NOMO-1 treated with dmso at 0.1 percent for 144 hours (cell line): ENCODE measurements at regions not wholly inside any gene's neighbourhood (a gene's known extent, or its start where the extent isn't known, plus 50 kb on each side); places are given as distances from the start of the nearest gene placed in this dataset.
"Not testable (repeated sequence)": the region's sequence is repeated elsewhere in the genome, so short reads cannot be mapped to it uniquely, and the experiment has no call there.

Experiments used
- DNase-seq: peaks from one replicate; lab custom pipeline; 2025; ENCODE audit not compliant: unreplicated experiment; lab: John Stamatoyannopoulos, UW

DNA sequence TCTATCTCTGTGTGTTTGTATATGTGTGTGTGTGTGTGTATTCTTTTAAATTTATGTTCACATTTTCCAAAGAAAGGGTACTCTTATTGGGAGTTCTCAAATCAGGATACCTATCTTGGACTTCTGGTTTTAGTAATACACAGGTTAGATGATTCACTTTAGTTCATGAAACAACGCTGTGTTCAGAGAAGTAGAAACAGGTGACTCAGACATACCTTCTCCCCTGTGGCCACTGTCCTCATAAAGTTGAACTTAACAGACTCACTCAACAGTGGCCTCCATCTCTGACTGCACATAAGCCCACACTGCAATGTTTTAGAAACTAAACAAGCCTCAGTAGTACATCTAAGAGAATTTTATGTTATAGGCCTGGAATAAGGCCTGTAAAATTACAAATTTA, 566.6 kb upstream of the VRK2 start:
- DNase-seq = no peak

GRCh38 chr2:57488061-57488460, 558.5 kb upstream of the VRK2 start:
- DNase-seq = no peak

- DNase-seq = no peak
These were observed 555.9 kb upstream of the VRK2 start for GRCh38 chr2:57490741-57491140.

DNA sequence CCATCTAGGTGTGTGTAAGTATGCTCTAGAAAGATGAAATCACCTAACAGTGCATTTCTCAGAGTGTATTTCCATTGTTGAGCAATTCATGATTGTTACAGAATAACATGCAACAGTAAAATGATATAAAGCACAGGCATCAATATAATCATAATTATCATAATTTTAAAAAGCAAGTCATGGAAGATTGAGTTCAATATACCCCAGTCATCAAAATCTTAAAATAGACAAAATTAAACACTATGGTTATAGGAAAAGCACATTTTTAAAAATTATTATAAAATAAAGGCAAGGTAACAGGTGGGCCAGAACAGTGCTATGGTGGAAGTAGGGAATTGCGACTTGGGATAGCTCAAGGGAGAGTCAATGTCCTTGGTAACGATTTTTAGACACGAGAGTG, 555.4 kb upstream of the VRK2 start:
- DNase-seq = no peak

- DNase-seq = not testable (repeated sequence)
These were observed 552.6 kb upstream of the VRK2 start for GRCh38 chr2:57493966-57494365.

GRCh38 chr2:57497489-57498096, 549.0 kb upstream of the VRK2 start:
- DNase-seq = peak; percentile 24

DNA sequence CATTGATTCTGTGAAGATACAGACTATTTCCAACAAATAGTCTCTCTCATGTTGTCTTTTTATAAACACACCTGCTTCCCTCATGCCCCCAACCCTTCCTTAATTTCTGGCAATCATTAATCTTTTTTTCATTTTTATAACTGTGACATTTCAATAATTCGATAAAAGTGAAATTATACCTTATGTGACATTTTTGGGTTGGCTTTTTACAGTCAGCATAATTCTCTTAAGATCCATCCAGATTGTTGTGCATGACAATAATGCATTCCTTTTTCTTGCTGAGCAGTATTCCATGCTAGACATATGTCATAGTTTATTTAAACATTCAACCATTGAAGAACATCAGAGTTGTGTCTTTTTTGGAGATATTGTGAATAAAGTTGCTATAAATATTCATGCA, 541.8 kb upstream of the VRK2 start:
- no peak for DNase-seq

DNA sequence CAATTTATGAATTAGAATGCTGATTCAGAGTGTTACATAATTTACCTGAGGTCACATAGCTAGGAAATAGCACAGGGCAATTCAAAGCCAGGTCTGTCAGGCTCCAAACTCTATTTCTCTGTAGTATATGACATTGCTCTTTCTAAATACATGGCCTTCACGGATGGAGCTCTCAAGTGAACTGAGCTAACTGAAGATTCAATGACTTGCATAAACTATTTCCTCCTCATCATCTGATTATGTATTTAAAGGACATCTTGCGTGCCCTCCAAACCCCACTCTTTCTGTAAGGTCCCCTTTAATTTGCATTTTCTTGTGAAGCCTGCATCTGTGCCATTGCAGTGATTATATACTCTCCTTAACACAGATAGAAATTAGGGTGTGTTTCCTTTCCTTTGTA, 537.4 kb upstream of the VRK2 start:
- no peak for DNase-seq

DNA sequence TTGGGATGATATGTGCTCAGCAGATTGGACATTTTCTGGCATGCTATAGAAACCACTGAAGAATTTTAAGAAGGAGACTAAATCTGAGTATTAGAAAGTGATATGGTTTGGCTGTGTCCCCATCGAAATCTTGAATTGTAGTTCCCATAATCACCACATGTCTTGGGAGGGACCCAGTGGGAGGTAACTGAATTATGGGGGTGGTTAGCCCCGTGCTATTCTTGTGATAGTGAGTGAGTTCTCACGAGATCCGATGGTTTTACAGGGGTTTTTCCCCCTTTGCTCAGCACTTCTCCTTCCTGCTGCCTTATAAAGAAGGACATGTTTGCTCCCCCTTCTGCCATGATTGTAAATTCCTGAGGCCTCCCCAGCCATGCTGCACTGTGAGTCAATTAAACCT, 535.9 kb upstream of the VRK2 start:
- DNase-seq = no peak

DNA sequence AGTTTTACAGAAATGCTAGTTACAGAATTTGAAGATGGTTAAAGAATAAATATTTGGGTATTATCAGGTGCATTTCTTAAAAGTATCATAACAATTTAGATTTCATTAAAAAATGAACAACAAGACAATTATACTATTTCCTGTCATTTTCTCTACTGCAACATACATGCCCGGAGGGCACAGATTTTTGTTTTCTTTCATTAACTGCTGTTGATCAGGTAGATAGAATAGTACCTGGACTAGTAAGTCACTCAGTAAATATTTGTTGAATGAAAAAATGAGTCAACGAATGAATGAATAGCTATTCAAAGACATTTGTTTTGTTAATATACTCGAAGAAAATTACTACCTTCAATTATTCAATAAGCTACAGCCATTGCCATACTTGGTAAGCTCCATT, 531.2 kb upstream of the VRK2 start:
- no peak for DNase-seq

- peak; percentile 1 for DNase-seq
These were observed 529.8 kb upstream of the VRK2 start for GRCh38 chr2:57516698-57517340.

DNA sequence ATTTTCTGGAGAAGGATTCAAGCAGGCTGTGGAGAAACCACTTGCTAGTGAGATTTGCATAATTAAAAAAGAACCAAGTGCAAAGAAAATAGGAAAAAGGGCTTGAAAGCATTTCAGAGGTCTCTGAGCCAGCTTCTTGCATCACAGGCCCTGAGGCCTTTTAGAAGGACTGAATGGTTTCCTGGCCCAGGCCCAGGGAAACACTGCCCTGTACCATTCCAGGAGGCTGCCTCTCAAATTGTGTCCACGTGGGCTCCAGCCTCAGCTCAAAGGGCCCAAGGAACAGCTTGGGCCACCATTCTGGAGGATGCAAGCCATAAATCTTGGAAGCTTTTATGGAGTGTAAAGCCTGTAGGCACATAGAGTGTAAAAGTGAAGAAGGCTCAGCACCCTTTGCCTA, 523.3 kb upstream of the VRK2 start:
- DNase-seq = no peak

DNA sequence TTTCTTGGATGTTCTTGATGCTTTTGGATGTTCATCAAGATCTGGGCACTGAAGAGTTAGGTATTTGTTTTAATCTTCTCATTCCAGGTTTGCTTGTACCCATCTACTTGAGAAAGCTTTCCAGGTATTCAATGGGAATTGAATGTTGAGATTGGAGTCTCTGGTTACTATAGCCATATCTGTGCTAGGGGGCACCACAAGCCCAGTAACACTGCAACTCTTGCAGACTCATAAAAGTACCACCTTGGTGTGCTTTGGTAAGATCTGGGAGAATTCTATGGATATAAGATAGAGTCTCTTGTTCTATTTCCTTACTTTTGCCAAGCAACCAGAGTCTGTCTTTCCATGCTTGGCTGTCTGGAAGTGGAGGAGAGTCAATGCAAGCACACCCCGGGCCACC, 518.9 kb upstream of the VRK2 start:
- DNase-seq = no peak

DNA sequence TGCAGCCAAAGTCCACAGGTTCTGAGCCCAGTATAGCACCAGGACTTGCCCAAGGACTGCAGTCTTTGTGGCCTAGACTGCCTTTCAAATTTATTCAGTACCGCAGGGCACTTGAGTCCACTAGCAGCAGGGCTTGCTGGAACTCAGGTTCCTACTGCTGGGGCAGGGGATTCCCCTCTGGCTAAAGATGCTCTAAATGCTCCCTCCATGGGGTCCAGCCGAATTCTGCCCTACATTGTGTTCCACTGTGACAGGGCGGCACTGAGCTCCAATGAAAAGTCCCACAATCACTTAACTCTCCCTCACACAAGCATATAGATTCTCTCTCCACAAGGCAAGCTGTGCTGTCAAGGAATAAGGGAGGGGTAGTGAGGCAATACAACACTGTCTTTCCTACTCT, 518.1 kb upstream of the VRK2 start:
- no peak for DNase-seq

GRCh38 chr2:57534358-57534757, 512.2 kb upstream of the VRK2 start:
- no peak for DNase-seq

GRCh38 chr2:57536535-57537231, 509.9 kb upstream of the VRK2 start:
- no peak for DNase-seq

DNA sequence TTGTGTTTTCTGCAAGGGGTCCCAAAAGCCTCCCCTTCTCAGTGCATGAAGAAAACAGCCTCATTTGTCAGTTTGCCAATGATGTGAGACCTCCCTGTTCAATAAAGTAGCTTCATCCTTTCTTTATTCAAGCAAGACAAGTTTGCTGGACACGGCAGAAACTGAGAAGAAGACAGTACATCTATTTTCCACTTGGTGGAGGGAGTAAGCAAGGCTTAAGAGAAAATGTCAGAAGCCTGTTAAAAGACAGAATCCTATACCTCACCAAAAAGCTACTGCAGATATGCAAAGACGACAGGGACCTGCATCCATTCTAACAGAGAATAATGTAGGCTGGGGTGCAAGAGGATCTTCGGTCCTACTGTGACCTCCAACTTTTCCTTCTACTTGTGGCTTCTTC, 506.8 kb upstream of the VRK2 start:
- no peak for DNase-seq

GRCh38 chr2:57542081-57542480, 504.5 kb upstream of the VRK2 start:
- no peak for DNase-seq

- DNase-seq = no peak
These were observed 503.4 kb upstream of the VRK2 start for GRCh38 chr2:57543211-57543610.

DNA sequence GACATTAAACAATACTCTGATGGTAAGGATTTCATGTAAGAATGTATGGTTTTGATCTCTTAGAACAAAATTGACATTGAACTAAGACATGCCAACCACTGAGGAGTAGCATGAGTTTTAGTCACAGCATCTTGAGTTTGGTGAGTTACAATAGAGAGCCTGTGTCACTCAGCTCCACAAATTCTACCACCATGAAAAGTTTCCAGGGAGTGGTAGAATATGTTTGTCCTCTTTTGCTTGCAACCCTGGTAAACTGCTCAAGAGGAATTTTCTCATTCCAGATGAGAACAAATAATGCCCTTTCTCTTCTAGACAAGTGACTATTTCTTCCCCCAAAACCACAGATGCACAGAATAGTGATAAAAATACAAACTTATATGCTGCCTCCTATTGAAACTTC, 502.0 kb upstream of the VRK2 start:
- DNase-seq = no peak

GRCh38 chr2:57546478-57546877, 500.1 kb upstream of the VRK2 start:
- DNase-seq = no peak

GRCh38 chr2:57549642-57550102, 496.9 kb upstream of the VRK2 start:
- DNase-seq = peak; percentile 35
